GM12872 (cell line): ENCODE measurements at regions not wholly inside any gene's neighbourhood (a gene's known extent, or its start where the extent isn't known, plus 50 kb on each side); places are given as distances from the start of the nearest gene placed in this dataset.

Source experiments
- TF ChIP-seq, protein P1 (sequence below): IDR thresholded peaks from 3 replicates; pipeline ENCODE4 v1.5.1; 2011; ENCODE audit warnings: low read depth, mild to moderate bottlenecking, low read length, moderate library complexity; ENCODE audit not compliant: insufficient read depth

DNA sequence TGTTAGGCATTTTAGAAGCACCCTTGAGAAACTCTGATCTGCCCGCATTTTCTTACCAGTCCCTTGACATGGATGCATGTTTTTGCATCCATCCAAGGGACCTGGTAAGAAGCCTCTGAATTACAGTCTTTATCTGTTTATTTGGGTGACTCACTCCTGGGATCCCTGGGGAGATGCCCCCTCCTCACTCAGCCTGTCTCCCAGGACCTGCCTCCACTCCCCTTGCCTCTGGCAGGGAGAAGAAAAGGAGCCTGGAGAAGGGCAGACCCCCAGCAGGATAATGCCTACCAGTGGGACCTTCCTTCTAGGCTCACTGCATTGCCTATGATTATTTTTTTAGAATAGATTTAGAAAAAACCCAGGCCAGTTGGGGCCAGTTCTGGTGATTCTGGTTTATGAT is 329.4 kb downstream of the PTTG2 start:
- TF ChIP-seq, protein P1, sequence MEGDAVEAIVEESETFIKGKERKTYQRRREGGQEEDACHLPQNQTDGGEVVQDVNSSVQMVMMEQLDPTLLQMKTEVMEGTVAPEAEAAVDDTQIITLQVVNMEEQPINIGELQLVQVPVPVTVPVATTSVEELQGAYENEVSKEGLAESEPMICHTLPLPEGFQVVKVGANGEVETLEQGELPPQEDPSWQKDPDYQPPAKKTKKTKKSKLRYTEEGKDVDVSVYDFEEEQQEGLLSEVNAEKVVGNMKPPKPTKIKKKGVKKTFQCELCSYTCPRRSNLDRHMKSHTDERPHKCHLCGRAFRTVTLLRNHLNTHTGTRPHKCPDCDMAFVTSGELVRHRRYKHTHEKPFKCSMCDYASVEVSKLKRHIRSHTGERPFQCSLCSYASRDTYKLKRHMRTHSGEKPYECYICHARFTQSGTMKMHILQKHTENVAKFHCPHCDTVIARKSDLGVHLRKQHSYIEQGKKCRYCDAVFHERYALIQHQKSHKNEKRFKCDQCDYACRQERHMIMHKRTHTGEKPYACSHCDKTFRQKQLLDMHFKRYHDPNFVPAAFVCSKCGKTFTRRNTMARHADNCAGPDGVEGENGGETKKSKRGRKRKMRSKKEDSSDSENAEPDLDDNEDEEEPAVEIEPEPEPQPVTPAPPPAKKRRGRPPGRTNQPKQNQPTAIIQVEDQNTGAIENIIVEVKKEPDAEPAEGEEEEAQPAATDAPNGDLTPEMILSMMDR: no peak

GRCh38 chr4:38290366-38290765 is 330.2 kb downstream of the PTTG2 start:
- TF ChIP-seq, protein P1: no peak

- TF ChIP-seq, protein P1: no peak
Observed at GRCh38 chr4:38290914-38291313, 330.7 kb downstream of the PTTG2 start.

- TF ChIP-seq, protein P1: no peak
Observed at GRCh38 chr4:38292529-38292928, 332.3 kb downstream of the PTTG2 start.

- TF ChIP-seq, protein P1: no peak
Observed at GRCh38 chr4:38294238-38294637, 334.0 kb downstream of the PTTG2 start.

GRCh38 chr4:38297061-38297460 is 336.9 kb downstream of the PTTG2 start:
- TF ChIP-seq, protein P1: no peak

DNA sequence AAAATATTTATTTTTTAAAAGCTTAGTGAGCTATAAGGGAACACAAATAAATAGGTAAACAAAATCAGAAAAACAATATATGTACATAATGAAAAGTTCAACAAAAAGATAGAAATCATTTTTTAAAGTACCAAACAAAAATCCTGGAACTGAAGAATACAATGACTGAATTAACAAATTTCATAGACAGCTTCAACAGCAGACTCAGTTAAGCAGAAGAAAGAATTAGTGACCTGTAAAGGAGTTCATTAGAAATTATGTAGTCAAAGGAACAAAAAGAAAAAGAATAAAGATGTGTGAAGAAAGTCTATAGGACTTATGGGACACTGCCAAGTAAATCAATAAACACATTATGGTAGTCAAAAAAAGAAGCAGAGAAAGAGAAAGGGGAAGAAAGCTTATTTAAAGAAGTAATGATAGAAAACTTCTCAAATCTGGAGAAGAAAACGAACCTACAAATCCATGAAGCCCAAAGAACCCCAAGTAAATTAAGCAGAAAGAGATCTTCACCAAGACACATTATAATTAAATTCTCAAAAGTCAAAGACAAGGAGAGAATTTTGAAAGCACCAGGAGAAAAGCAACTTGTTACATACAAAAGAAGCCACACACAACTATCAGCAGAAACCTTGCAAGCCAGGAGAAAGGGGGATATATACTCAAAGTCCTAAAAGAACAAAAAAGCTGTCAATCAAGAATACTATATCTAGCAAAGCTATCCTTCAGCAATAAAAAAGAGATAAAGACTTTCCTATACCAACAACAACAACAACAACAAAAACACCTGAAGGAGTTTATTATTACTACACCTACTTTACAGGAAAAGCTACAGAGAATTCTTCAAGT is 338.9 kb downstream of the PTTG2 start:
- TF ChIP-seq, protein P1: no peak
